Mucosa of gallbladder (tissue), 1 donor: ENCODE measurements at regions not wholly inside any gene's neighbourhood (a gene's known extent, or its start where the extent isn't known, plus 50 kb on each side); places are given as distances from the start of the nearest gene placed in this dataset.
"Not testable (repeated sequence)": the region's sequence is repeated elsewhere in the genome, so short reads cannot be mapped to it uniquely, and the experiment has no call there.

Experiments
- DNase-seq: peaks from one replicate; pipeline ENCODE4 v3.0.0-alpha.2; 2020; ENCODE audit warnings: low spot score
- donor health status: DM: no; HTN: no; CAD: no.

DNA sequence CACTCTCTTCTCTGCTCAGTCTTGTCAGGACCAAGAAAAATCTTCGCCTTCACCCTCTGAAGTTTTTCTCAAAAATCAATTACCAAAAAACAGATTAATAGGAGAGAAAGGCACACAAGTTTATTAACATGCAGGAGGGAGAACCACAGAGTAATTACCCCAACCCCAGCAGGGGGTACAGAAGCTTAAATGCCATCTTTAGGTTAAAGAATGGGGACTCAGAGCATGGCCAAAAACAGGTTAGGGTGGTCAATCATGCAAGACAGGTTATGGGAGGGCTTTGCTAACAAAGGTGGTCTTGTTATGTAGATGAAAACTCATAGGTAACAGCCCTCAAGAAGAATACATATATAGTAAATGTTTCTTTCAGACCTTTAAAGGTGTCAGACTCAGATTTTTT is 100.5 kb upstream of the BTN3A2 start:
- DNase-seq: no peak

DNA sequence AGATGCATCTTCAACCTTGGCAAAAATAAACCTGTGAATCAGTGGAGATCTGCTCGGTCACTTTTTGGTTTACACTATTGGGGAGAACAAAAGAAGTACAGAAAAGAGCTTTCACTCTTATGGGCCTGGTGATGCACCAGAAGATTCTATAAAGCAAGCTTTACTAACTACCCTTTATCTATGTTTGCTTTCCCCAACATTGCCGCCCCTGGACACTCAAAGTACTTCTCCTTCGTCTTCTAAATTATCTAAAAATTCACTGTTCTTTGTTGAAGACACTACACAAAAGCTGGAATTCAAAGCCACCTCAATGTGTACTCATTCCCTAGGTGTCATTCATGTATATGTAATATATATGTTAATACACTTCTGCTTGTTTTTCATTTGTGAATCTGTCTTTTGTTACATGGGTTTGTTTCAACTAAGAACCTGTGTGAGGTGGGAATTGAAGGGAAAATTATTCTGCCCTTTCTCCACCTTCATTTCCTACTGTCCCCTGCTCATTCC is 97.9 kb upstream of the BTN3A2 start:
- DNase-seq: no peak

DNA sequence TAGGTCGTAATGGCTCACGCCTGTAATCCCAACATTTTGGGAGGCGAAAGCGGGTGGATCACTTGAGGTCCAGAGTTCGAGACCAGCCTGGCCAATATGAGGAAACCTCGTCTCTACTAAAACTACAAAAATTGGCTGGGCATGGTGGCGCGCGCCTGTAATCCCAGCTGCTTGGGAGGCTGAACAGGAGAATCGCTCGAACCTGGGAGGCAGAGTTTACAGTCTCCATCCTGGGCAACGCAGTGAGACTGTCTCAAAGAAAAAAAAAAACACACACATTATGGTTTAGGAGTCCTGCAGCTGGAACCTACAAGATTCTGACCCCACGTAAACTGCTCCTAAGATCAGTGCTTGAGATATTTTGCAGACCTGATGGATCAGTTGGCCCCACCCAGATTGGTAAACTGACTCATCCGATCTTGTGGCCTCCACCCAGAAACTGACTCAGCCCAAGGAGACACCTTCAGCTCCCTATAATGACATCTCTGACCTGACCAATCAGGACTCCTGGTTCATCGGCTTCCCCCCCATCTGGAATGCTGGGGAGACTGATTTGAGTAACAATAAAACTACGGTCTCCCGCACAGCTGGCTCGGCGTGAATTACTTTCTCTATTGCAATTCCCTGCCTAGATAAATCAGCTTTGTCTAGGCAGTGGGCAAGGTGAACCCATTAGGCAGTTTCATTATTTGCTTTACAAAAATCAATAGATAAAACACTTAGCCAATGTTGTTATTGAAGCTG is 96.2 kb upstream of the BTN3A2 start:
- peak; percentile 38 for DNase-seq

DNA sequence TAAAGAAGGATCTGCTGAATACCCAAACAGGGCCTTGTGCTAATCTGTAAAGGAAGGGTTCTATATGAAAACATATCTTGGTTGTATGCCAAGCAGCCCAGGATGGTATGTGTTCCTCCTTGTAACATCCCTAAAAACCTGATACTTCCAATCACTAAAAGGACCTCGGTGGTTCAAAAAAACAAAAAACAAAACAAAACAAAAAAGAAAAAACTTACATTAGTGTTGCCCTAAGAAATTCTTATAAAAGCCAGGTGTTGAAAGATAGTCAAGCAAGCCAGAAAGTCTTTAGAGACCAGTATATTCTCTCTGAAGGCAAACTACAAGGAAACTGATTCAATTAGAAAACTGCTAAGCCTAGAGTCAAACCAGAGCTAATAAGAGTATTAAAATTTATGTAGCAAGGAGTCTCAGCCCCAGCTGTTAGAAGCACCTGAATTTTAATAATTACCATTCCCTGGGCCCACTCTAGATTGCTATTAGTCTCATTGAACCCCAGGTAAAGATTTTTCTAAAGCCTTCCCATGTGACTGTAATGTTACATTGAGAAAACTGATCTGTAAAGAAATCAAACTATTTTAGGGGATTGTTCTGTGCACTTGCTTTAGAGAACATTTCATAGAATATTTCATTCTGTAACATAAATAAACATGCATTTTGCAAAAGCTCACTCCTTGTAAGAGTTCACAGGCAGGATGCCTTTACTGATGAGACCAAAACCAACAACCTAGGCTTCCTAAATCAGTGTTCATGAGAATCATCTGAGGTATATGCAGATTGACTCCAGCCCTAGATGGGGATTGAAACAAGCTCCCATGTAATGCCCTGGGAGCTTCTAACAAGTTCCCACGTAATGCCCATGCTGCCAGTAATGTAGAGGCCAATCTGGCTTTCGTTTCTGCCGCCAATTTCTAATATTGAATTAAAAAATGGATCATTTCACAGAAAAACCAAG is 95.2 kb upstream of the BTN3A2 start:
- no peak for DNase-seq

DNA sequence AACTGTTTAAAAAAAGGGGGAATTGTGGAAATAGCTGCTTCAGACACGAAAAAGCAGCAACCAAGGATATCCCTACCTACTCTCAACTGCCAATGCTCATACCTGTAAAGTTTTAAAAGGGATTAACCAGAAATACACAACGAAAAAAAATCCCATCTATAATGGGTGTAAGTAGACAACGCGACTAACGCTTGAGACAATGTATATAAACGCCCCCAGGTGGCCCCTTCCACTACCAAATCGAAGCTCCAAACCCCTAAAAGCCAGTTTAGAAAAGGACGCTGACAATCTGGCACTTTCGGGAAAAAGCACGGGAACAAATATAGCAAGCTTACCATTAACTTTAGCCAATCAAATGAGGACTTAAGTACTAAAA is 94.5 kb upstream of the BTN3A2 start:
- DNase-seq: no peak

DNA sequence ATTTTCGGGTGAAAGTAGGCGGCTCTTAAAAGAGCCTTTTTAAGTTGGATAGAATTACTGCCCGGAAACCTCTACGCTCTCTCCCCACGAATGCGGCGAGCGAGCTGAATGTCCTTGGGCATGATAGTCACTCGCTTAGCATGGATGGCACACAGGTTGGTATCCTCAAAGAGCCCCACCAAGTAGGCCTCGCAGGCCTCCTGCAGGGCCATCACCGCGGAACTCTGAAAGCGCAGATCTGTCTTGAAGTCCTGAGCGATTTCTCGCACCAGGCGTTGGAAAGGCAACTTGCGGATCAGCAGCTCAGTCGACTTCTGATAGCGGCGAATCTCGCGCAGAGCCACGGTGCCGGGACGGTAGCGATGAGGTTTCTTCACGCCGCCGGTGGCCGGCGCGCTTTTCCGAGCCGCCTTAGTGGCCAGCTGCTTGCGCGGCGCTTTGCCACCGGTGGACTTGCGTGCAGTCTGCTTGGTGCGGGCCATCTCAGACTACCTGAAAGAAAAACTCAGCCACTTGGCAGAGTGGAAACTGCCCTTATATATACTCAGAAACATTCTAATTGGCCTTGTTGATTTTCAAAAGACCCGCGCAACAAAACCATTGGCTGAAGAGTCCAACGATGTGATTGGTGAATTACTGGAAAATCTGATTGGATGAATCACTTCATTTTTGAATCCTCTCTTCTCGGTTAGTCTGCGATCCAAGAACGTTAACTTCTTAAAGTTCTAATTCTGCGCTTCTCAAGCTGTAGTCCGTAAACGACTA is 93.9 kb upstream of the BTN3A2 start:
- DNase-seq: peak; percentile 87

DNA sequence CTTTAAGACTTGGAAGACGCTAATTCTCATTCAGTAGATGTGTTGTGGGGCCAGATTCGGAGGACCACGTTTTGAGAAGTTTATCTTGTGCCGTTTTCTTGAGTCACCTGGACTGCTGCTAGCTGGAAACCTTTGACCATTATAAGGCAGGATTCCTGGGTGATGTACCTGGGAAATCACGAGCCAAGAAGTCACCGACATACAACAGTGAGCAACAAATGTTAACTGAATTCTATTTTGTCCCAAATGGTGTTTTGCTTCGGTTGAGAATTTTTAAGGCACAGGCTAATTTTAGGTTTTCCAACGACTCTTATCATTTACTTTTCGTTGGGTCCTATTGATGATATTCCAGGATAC is 93.4 kb upstream of the BTN3A2 start:
- DNase-seq: no peak

DNA sequence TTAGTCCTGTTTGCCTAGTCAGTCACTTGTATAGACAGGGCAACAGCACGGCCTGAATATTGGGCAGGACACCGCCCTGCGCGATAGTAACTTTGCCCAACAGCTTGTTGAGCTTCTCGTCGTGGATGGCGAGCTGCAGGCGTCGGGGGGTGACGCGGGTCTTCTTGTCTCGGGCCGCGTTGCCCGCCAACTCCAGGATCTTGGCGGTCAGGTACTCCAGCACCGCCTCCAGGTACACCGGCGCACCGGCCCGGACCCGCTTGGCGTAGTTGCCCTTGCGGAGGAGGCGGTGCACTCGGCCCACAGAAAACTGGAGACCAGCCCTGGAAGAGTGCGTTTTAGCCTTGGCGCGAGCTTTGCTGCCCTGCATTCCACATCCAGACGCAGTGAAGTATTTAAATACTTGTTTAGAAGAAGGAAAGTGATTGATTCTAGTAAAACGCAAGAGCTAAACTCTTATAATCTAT is 92.8 kb upstream of the BTN3A2 start:
- DNase-seq: peak; percentile 52

DNA sequence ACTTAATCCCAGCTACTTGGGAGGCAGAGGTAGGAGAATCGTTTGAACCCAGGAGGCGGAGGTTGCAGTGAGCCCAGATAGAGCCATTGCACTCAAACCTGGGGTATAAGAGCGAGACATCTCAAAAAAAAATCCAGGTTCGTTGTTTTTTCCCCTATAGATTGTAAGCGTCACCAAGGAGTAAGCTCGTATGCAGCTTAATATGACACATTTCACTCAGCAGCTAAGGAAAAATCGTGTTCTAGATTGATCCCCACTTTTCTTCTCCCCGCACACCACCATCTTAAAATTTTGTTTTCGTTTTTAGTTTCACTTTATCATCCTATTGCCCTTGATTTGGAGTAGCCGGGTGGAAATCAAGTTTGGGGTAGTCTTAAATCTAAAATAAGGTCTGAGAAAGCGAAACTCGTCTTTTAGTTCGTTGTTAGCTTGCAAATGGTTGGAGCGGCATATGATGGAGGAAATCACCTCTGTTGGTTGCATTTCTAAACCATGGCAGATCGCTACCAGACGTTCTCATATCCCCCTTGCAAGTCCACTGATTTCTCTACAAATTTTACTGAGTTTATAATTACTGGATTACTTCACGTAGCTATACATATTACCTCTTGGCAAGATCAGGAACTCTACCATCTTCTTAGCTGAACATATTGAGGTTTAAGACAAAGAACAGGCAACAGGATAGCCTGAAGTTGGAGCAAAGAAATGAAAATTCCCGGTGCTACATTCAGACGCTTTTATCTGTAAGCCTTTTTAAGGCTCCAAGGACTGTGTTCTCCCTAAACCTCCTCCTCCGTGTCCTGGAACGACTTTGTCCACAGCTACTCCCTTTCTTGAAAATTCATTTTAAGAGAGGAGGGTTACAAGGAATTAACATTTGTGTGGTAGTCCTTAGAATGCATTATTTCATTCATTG is 91.1 kb upstream of the BTN3A2 start:
- DNase-seq: no peak

DNA sequence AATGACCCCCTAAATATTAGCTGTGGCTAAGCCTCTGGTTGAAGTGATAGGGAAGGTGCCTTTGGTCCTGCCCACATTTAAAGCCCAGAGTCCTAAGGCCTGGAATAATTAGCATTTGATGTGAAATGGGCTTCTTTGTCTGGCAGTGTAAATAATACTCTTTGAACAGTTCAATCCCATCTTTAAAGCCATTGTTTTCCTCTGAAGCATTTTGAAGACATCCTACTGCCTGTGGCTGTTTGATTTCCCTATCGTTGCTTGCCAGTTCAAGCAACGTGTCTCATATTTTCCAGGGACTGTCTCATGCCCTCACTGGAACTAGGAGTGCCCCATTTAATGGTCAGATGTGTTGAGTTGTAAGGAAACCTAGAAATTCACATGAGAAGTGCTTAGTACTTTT is 89.3 kb upstream of the BTN3A2 start:
- DNase-seq: no peak

DNA sequence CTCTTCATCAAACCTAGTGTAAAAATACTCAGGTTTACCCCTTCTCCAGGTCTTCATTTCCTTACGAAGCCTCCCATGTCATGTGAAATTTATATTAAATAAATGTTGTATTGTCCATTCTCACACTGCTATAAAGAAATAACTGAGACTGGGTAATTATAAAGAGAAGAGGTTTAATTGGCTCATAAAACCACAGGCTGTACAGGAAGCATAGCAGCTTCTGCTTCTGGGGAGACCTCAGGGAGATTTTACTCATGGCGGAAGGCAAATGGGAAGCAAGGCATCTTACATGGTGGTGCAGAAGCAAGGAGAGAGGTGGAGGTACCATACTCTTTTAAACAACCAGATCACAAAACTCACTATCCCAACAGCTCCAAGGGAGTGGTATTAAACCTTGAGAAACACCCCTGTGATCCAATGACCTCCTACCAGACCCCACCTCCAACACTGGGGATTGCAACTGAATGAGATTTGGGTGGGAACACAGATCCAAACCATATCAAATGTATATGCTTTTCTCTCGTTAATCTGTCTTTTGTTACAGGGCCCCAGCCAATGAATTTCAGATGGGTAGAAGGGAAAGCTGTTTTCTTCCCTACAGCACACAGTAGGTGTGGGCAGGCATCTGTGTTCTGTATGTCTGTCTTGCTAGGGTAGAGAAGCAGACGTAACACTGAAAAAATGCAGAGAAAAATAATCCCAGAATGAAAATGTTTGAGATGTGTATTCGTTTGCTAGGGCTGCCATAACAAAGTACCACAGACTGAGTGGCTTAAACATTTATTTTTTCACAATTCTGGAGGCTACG is 88.0 kb upstream of the BTN3A2 start:
- DNase-seq: no peak

DNA sequence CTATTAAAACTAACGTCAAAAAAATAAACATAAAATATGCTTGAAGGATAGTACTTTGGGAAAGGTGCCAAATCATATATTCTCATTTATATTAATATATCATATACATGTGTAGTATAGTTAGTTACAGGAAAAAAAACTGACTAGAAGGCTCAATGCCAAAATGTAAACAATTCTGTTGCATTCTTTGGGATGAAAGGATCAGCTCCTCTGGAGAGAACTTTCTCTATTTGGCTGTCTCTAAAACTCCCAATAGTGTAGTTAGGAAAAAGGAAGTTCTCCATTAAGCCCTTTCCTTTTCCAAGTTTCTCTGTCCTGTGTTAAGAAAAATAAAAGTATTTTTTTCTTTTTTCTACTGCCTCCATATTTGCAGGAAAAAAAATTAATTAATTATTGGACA is 86.5 kb upstream of the BTN3A2 start:
- DNase-seq: no peak

DNA sequence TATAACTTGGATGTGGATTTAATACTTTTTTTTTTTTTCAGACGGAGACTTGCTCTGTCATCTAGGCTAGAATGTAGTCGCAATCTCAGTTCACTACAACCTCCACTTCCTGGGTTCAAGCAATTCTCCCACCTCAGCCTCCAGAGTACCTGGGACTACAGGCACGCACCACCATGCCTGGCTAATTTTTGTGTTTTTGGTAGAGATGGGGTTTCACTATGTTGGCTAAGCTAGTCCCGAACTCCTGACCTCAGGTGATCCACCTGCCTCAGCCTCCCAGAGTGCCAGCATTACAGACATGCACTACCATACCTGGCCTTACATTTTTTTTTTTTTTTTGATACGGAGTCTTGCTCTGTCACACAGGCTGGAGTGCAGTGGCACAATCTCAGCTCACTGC is 85.6 kb upstream of the BTN3A2 start:
- not testable (repeated sequence) for DNase-seq

DNA sequence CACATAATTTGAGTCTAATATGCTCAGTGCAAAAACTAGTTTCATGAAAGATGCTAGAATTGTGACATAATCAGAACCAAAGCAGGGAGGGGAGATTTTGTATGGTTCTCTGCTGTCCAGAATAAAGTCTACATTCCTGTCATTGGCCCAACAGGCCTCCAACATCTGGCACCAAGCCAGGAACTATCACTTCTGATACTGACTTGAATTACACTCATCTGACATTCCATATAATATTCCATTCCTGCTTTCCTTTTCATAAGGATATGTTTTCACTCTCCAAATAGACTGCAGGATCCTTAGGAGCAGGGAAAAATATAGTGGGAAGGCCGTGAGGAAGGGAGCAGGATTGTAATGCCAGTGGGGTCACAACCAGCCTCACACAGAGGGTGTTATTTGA is 84.6 kb upstream of the BTN3A2 start:
- no peak for DNase-seq

DNA sequence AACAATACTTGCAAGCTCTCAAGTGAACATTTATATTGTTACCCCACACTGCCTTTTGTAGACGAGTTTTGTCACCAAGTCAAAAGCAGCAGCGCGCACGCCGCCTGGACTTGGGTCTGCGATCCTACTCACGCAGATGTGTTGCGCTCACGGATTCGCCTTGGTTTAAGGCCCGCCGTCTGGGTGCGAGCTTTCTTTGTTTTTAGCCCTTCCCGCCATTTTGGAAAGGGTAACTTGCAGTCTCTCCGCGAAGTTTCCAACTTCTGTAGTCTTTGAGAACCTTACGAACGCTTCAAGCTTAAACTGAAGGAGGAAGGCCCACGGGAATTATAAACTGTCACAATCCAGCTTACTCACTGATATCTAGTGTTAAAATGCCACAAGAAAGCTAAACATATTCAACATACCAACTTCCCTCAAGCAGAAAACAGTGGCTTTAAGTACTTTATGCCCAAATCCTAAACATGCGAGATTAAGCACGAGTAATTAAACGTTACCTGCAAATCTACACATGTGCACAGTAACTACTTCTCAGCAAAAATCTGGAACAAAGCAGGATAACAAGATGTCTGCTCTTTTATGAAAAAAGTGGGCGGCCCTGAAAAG is 80.4 kb upstream of the BTN3A2 start:
- DNase-seq: peak; percentile 53

DNA sequence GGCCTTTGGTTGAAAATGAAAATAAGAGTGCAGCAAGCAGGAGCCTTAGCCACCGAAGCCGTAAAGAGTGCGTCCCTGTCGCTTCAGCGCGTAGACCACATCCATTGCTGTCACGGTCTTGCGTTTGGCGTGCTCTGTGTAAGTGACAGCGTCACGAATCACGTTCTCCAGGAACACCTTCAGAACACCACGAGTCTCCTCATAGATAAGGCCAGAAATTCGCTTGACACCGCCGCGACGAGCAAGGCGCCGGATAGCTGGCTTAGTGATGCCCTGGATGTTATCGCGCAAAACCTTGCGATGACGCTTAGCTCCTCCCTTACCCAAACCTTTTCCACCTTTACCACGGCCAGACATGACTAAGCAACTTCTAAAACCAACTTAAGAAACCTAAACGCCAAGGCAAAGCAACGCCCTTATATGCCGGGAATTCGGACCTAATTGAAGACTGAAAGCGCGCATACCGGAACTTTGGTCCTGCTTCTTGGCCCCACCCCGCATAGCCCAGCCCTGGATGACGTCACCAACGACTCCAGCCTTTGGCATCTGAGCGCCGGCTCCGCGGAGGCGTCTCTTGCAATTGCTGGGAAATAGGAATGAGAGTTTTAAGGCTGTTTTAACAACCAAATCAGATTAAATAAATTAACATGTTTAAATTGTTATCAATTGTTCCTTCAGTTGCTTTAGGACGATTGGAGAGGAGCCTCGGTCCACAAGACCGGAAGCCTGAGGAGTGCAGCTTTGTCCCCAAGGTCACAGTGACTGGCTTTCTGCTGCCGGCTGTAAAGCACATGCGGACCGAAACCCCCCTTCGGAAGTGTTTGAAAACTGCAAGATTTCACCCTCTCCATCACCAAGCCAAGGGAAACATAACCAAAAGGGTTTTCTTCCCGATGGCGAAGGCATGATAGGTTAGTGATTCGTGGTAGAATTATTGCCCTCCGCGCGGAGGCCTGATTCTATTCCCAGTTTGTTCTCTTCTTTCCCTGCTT is 79.6 kb upstream of the BTN3A2 start:
- DNase-seq: peak; percentile 99

DNA sequence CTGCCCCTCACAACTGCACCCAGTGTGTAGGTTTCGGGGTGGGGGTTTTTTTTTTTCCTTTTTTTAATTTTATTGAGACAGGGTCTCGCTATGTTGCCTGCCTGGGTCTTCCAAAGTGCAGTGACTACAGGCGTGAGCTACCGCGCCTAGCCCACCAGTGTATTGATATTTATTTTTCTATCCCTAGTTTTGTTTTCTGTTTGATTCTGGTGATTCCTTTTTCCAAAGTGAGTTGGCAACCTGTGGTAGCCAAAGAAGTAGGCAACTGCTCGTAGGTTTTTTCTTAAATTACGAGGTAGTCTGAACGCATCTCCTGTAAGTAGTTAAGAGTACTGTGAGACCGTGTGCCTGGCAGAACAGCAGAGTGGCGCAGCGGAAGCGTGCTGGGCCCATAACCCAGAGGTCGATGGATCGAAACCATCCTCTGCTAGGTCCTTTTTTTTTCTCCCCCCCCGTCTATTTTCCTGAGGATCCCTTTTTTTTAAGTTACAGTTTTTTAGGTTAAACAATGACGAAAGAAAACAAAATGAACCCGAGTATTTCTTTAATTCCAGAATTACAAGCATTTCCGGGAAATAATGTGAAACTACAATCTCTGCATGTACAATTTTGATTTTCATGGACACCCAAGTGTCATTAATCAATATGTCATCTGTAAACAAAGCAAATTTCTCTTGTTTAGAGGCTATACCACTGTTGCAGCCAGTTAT is 78.7 kb upstream of the BTN3A2 start:
- DNase-seq: peak; percentile 80

DNA sequence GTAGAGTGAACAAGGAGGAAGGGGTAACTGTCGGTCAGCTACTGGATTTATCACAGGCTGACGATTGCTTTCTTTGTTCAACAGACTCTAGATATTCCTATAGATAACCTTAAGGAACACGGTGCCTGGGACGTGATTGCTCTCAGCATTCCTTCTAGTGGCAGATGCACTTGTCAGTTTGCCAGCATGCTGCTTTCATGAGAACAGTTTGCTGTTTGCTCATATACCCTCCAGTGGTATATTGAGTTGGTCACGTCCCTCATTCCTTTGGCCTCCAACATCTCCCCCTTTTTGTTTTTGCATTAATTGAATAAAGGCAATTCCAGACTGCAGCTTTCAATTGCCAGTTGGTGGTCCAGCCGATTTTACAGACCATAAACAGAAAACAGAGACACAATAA is 76.8 kb upstream of the BTN3A2 start:
- no peak for DNase-seq
